HG02798 (cell line): ENCODE measurements at regions not wholly inside any gene's neighbourhood (a gene's known extent, or its start where the extent isn't known, plus 50 kb on each side); places are given as distances from the start of the nearest gene placed in this dataset.
"Not testable (repeated sequence)": the region's sequence is repeated elsewhere in the genome, so short reads cannot be mapped to it uniquely, and the experiment has no call there.

Source experiments
- ATAC-seq: cut with Tn5 transposase; IDR thresholded peaks from one replicate; pipeline ENCODE4 v1.9.1; 2021; ENCODE audit warnings: mild to moderate bottlenecking; ENCODE audit not compliant: unreplicated experiment, poor library complexity

GRCh38 chr1:10866321-10867093, 70.1 kb upstream of the CASZ1 start:
- no peak for ATAC-seq

- peak; percentile 41 for ATAC-seq
Measured at GRCh38 chr1:10867138-10867721, 70.8 kb upstream of the CASZ1 start.

- ATAC-seq: no peak
Measured at GRCh38 chr1:10867914-10868598, 71.6 kb upstream of the CASZ1 start.

GRCh38 chr1:10868599-10868965, 72.1 kb upstream of the CASZ1 start:
- ATAC-seq: no peak

- ATAC-seq: no peak
Measured at GRCh38 chr1:10869933-10870332, 73.5 kb upstream of the CASZ1 start.

GRCh38 chr1:10870493-10871096, 74.1 kb upstream of the CASZ1 start:
- no peak for ATAC-seq

- no peak for ATAC-seq
Measured at GRCh38 chr1:10873189-10873588, 76.7 kb upstream of the CASZ1 start.

GRCh38 chr1:10874351-10874750, 77.9 kb upstream of the CASZ1 start:
- ATAC-seq: no peak

- ATAC-seq: no peak
Measured at GRCh38 chr1:10877894-10878293, 81.4 kb upstream of the CASZ1 start.

GRCh38 chr1:10878469-10878868, 82.0 kb upstream of the CASZ1 start:
- ATAC-seq: no peak

GRCh38 chr1:10880063-10880462, 83.6 kb upstream of the CASZ1 start:
- no peak for ATAC-seq

GRCh38 chr1:10881046-10881445, 84.6 kb upstream of the CASZ1 start:
- ATAC-seq: no peak

- ATAC-seq: no peak
Measured at GRCh38 chr1:10882069-10882468, 85.6 kb upstream of the CASZ1 start.

- ATAC-seq: not testable (repeated sequence)
Measured at GRCh38 chr1:10887032-10887431, 90.6 kb upstream of the CASZ1 start.

- no peak for ATAC-seq
Measured at GRCh38 chr1:10888291-10888690, 91.8 kb upstream of the CASZ1 start.

GRCh38 chr1:10888791-10889649, 92.6 kb upstream of the CASZ1 start:
- no peak for ATAC-seq

- no peak for ATAC-seq
Measured at GRCh38 chr1:10889650-10890353, 93.4 kb upstream of the CASZ1 start.

GRCh38 chr1:10890491-10891071, 94.1 kb upstream of the CASZ1 start:
- no peak for ATAC-seq

GRCh38 chr1:10891091-10891490, 94.6 kb upstream of the CASZ1 start:
- no peak for ATAC-seq
